ENCODE measurements at regions not wholly inside any gene's neighbourhood (a gene's known extent, or its start where the extent isn't known, plus 50 kb on each side); places are given as distances from the start of the nearest gene placed in this dataset.

DNA sequence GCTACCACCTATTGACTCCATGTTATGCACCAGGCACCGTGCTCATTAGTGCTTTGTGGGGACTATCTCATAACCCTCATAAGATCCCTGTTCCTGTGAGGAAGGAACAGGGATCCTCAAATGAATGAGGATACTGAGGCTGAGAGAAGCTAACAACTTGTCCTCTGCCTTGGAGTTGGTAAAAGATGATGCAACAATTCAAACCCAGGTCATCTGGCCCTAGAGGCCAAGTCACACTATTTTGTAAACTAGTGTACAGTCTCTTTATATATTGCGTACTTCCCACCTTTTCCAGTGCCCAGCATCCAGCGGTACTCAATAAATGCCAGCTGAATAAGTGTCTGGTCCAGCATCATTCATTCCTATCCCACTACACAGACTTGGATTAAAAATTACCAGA is 92.6 kb downstream of the RCN1 start:
- WGBS = 92% methylated on average over 3 of the region's 3 CpGs
- Histone ChIP-seq H3K9me3 (ENCODE audit: control insufficient read depth in 4 of 4, low read length in 3 of 4) (no peaks in the 10 kb centered on the region), H3K36me3 (ENCODE audit: control insufficient read depth in 4 of 4, insufficient read depth in 3 of 4, low read depth in 1 of 4, low read length in 3 of 4) (no peaks in the 10 kb centered on the region), H3K4me3 (ENCODE audit: low read depth in 1 of 3, low read length in 3 of 3) (no peak overlapping the region), H3K9ac (ENCODE audit: low read depth in 1 of 2, low read length in 2 of 2) (no peak overlapping the region), H3K4me1 (ENCODE audit: control insufficient read depth in 4 of 4, insufficient read depth in 4 of 4, low read length in 3 of 4) (no peaks in the 10 kb centered on the region), H3K27ac (ENCODE audit: low read depth in 1 of 2, low read length in 2 of 2) (no peak overlapping the region), H3K27me3 (ENCODE audit: control insufficient read depth in 4 of 4, insufficient read depth in 4 of 4, low read length in 3 of 4) (peaks cover 0 to under 1% (median 0%) of the 10 kb centered on the region in 4 donors)
- no peak for TF ChIP-seq NR2F2 (IDR thresholded peaks at IDR 0.05)
- no peak for TF ChIP-seq HNF4A (conservative IDR thresholded peaks at IDR 0.05)
- TF ChIP-seq YY1 (IDR thresholded peaks at IDR 0.05) = no peak
- no peak for TF ChIP-seq HNF4G (IDR thresholded peaks at IDR 0.05)
- TF ChIP-seq, protein P1, sequence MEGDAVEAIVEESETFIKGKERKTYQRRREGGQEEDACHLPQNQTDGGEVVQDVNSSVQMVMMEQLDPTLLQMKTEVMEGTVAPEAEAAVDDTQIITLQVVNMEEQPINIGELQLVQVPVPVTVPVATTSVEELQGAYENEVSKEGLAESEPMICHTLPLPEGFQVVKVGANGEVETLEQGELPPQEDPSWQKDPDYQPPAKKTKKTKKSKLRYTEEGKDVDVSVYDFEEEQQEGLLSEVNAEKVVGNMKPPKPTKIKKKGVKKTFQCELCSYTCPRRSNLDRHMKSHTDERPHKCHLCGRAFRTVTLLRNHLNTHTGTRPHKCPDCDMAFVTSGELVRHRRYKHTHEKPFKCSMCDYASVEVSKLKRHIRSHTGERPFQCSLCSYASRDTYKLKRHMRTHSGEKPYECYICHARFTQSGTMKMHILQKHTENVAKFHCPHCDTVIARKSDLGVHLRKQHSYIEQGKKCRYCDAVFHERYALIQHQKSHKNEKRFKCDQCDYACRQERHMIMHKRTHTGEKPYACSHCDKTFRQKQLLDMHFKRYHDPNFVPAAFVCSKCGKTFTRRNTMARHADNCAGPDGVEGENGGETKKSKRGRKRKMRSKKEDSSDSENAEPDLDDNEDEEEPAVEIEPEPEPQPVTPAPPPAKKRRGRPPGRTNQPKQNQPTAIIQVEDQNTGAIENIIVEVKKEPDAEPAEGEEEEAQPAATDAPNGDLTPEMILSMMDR (IDR thresholded peaks at IDR 0.05; ENCODE audit: low read depth, low read length, missing input control) = no peak
- TF ChIP-seq GABPA (IDR thresholded peaks at IDR 0.05 in 1 of 2, conservative IDR thresholded peaks at IDR 0.05 in 1 of 2) = no peak
- no peak for TF ChIP-seq EGR1 (IDR thresholded peaks at IDR 0.05; ENCODE audit: low read depth in 2 of 2)
- TF ChIP-seq TAF1 (conservative IDR thresholded peaks at IDR 0.05) = no peak
- no peak for TF ChIP-seq RAD21 (IDR thresholded peaks at IDR 0.05)
- TF ChIP-seq, protein P2, sequence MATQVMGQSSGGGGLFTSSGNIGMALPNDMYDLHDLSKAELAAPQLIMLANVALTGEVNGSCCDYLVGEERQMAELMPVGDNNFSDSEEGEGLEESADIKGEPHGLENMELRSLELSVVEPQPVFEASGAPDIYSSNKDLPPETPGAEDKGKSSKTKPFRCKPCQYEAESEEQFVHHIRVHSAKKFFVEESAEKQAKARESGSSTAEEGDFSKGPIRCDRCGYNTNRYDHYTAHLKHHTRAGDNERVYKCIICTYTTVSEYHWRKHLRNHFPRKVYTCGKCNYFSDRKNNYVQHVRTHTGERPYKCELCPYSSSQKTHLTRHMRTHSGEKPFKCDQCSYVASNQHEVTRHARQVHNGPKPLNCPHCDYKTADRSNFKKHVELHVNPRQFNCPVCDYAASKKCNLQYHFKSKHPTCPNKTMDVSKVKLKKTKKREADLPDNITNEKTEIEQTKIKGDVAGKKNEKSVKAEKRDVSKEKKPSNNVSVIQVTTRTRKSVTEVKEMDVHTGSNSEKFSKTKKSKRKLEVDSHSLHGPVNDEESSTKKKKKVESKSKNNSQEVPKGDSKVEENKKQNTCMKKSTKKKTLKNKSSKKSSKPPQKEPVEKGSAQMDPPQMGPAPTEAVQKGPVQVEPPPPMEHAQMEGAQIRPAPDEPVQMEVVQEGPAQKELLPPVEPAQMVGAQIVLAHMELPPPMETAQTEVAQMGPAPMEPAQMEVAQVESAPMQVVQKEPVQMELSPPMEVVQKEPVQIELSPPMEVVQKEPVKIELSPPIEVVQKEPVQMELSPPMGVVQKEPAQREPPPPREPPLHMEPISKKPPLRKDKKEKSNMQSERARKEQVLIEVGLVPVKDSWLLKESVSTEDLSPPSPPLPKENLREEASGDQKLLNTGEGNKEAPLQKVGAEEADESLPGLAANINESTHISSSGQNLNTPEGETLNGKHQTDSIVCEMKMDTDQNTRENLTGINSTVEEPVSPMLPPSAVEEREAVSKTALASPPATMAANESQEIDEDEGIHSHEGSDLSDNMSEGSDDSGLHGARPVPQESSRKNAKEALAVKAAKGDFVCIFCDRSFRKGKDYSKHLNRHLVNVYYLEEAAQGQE (IDR thresholded peaks at IDR 0.05) = no peak
- no peak for TF ChIP-seq FOXA1 (IDR thresholded peaks at IDR 0.05)
- no peak for TF ChIP-seq JUND (IDR thresholded peaks at IDR 0.05)
- no peak for DNase-seq (ENCODE audit: low spot score)

DNA sequence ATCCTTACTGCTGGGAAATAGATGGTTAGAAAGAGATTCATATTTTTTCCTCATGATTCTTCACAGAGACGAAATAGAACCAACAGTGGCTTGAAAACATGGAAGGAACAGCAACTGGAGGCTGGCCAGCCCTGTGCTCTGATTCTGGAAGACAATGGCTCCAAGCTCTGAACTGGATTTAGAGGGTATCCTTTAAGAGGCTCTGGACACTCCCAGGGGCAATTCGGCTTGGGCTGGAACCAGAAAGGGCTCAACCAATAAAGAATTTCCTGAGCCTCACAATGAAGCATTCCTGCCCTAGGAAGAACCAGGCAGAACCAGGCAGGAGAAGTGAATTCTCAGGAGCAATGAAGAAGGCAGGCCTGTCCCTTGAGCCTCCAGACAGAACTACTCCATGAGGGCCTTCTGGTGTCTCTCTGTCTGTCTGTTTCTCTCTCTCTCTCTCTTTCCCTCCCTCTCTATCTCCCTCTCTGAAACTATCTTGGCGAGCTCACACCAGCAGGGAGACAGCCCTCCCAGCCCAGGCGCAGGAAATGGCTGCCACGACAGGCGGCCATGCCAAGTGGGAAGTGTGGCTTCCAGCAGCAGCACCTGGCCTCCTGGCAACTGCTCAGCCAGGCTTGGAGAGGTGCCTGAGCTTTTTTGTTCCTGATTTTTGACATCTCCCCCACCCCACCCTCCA is 93.3 kb downstream of the RCN1 start:
- no peak for DNase-seq (ENCODE audit: low spot score)
- H3K4me1 ChIP-seq (ENCODE audit: control insufficient read depth in 4 of 4, insufficient read depth in 4 of 4, low read length in 3 of 4) = no peaks in the 10 kb centered on the region
- TF ChIP-seq FOXA1 (IDR thresholded peaks at IDR 0.05) = no peak
- TF ChIP-seq FOXA2 (IDR thresholded peaks at IDR 0.05) = no peak
- TF ChIP-seq NR2F2 (IDR thresholded peaks at IDR 0.05) = no peak
- TF ChIP-seq, protein P2 (IDR thresholded peaks at IDR 0.05) = no peak
- TF ChIP-seq HNF4A (conservative IDR thresholded peaks at IDR 0.05) = no peak
- no peak for TF ChIP-seq TAF1 (conservative IDR thresholded peaks at IDR 0.05)
- TF ChIP-seq, protein P3, sequence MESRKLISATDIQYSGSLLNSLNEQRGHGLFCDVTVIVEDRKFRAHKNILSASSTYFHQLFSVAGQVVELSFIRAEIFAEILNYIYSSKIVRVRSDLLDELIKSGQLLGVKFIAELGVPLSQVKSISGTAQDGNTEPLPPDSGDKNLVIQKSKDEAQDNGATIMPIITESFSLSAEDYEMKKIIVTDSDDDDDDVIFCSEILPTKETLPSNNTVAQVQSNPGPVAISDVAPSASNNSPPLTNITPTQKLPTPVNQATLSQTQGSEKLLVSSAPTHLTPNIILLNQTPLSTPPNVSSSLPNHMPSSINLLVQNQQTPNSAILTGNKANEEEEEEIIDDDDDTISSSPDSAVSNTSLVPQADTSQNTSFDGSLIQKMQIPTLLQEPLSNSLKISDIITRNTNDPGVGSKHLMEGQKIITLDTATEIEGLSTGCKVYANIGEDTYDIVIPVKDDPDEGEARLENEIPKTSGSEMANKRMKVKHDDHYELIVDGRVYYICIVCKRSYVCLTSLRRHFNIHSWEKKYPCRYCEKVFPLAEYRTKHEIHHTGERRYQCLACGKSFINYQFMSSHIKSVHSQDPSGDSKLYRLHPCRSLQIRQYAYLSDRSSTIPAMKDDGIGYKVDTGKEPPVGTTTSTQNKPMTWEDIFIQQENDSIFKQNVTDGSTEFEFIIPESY (IDR thresholded peaks at IDR 0.05) = no peak
- TF ChIP-seq, protein P4, sequence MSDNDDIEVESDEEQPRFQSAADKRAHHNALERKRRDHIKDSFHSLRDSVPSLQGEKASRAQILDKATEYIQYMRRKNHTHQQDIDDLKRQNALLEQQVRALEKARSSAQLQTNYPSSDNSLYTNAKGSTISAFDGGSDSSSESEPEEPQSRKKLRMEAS (IDR thresholded peaks at IDR 0.05) = no peak
- TF ChIP-seq YY1 (IDR thresholded peaks at IDR 0.05) = no peak
- TF ChIP-seq EGR1 (IDR thresholded peaks at IDR 0.05; ENCODE audit: low read depth in 2 of 2) = no peak
- no peak for TF ChIP-seq SP1 (IDR thresholded peaks at IDR 0.05)
- TF ChIP-seq, protein P5, sequence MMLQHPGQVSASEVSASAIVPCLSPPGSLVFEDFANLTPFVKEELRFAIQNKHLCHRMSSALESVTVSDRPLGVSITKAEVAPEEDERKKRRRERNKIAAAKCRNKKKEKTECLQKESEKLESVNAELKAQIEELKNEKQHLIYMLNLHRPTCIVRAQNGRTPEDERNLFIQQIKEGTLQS (IDR thresholded peaks at IDR 0.05) = no peak
- TF ChIP-seq GABPA (IDR thresholded peaks at IDR 0.05 in 1 of 2, conservative IDR thresholded peaks at IDR 0.05 in 1 of 2) = no peak
- no peak for TF ChIP-seq JUND (IDR thresholded peaks at IDR 0.05)
- no peak for TF ChIP-seq RAD21 (IDR thresholded peaks at IDR 0.05)
- TF ChIP-seq HNF4G (IDR thresholded peaks at IDR 0.05) = no peak

More for the DNA sequence above, 93.3 kb downstream of the RCN1 start:
- no peaks in the 10 kb centered on the region for H3K27me3 ChIP-seq (ENCODE audit: control insufficient read depth in 4 of 4, insufficient read depth in 4 of 4, low read length in 3 of 4)
- H3K9me3 ChIP-seq (ENCODE audit: control insufficient read depth in 4 of 4, low read length in 3 of 4) = no peaks in the 10 kb centered on the region
- H3K4me3 ChIP-seq (ENCODE audit: low read depth in 1 of 3, low read length in 3 of 3) = no peak overlapping the region
- WGBS = 75% methylated on average over 6 of the region's 6 CpGs
- H3K36me3 ChIP-seq (ENCODE audit: control insufficient read depth in 4 of 4, insufficient read depth in 3 of 4, low read depth in 1 of 4, low read length in 3 of 4) = no peaks in the 10 kb centered on the region
- no peak overlapping the region for H3K9ac ChIP-seq (ENCODE audit: low read depth in 1 of 2, low read length in 2 of 2)
- no peak overlapping the region for H3K27ac ChIP-seq (ENCODE audit: low read depth in 1 of 2, low read length in 2 of 2)

Data from liver (tissue), 8 donors.